ENCODE measurements at regions not wholly inside any gene's neighbourhood (a gene's known extent, or its start where the extent isn't known, plus 50 kb on each side); places are given as distances from the start of the nearest gene placed in this dataset.
"Not testable (repeated sequence)": the region's sequence is repeated elsewhere in the genome, so short reads cannot be mapped to it uniquely, and the experiment has no call there.

- no peak for DNase-seq
- no peak overlapping the region for H3K4me3 ChIP-seq (ENCODE audit: low read length)
- CTCF ChIA-PET: no interaction called here
- no peak overlapping the region for H3K4me3 Mint-ChIP-seq
- H3K36me3 Mint-ChIP-seq: peaks cover 0 to 5% (median 0%) of the 10 kb centered on the region in 5 donors
- H3K27ac ChIP-seq (ENCODE audit: low read depth, low read length): no peak overlapping the region
- POLR2A ChIA-PET: no interaction called here
- intact Hi-C loops (cut with micrococcal nuclease): no loop called here
- no peaks in the 10 kb centered on the region for H3K27me3 Mint-ChIP-seq
- H3K4me1 Mint-ChIP-seq: no peaks in the 10 kb centered on the region
- peaks cover 3 to 16% (median 8%) of the 10 kb centered on the region in 11 donors for H3K9me3 Mint-ChIP-seq
- H3K9me3 ChIP-seq (ENCODE audit: control insufficient read depth in 2 of 3, low read length in 3 of 3): no peaks in the 10 kb centered on the region
- H3K27ac Mint-ChIP-seq: no peak overlapping the region
- no peaks in the 10 kb centered on the region for H3K36me3 ChIP-seq (ENCODE audit: control insufficient read depth in 2 of 3, insufficient read depth in 3 of 3, low read length in 3 of 3)
- no peaks in the 10 kb centered on the region for H3K27me3 ChIP-seq (ENCODE audit: control insufficient read depth in 2 of 2, insufficient read depth in 2 of 2, low read length in 2 of 2)
- no peak for ATAC-seq
- no peaks in the 10 kb centered on the region for H3K4me1 ChIP-seq (ENCODE audit: control insufficient read depth in 2 of 2, insufficient read depth in 2 of 2, low read length in 2 of 2)
These were observed 731.1 kb downstream of the EDEM1 start for GRCh38 chr3:5918626-5919025.

- Mint-ChIP-seq H3K27ac (no peak overlapping the region), H3K27me3 (no peaks in the 10 kb centered on the region), H3K4me3 (no peak overlapping the region), H3K36me3 (no peaks in the 10 kb centered on the region), H3K9me3 (peaks cover 0 to 6% (median 2%) of the 10 kb centered on the region in 11 donors), H3K4me1 (no peaks in the 10 kb centered on the region)
- no peak overlapping the region for H3K27ac ChIP-seq (ENCODE audit: low read depth, low read length)
- no peaks in the 10 kb centered on the region for H3K36me3 ChIP-seq (ENCODE audit: control insufficient read depth in 2 of 3, insufficient read depth in 3 of 3, low read length in 3 of 3)
- intact Hi-C loops (cut with micrococcal nuclease): no loop called here
- DNase-seq: no peak
- CTCF ChIA-PET: no interaction called here
- H3K27me3 ChIP-seq (ENCODE audit: control insufficient read depth in 2 of 2, insufficient read depth in 2 of 2, low read length in 2 of 2): no peaks in the 10 kb centered on the region
- no peak overlapping the region for H3K4me3 ChIP-seq (ENCODE audit: low read length)
- POLR2A ChIA-PET: no interaction called here
- no peaks in the 10 kb centered on the region for H3K9me3 ChIP-seq (ENCODE audit: control insufficient read depth in 2 of 3, low read length in 3 of 3)
- H3K4me1 ChIP-seq (ENCODE audit: control insufficient read depth in 2 of 2, insufficient read depth in 2 of 2, low read length in 2 of 2): no peaks in the 10 kb centered on the region
- no peak for ATAC-seq
These were observed 741.5 kb downstream of the EDEM1 start for GRCh38 chr3:5929027-5929426.

GRCh38 chr3:5944061-5944460 lies 756.6 kb downstream of the EDEM1 start:
- H3K27me3 ChIP-seq (ENCODE audit: control insufficient read depth in 2 of 2, insufficient read depth in 2 of 2, low read length in 2 of 2); intact Hi-C loops (cut with micrococcal nuclease); H3K36me3 Mint-ChIP-seq; POLR2A ChIA-PET; H3K4me1 ChIP-seq (ENCODE audit: control insufficient read depth in 2 of 2, insufficient read depth in 2 of 2, low read length in 2 of 2); ATAC-seq; H3K36me3 ChIP-seq (ENCODE audit: control insufficient read depth in 2 of 3, insufficient read depth in 3 of 3, low read length in 3 of 3); H3K4me3 Mint-ChIP-seq; H3K27ac ChIP-seq (ENCODE audit: low read depth, low read length); H3K4me3 ChIP-seq (ENCODE audit: low read length); H3K27ac Mint-ChIP-seq; H3K27me3 Mint-ChIP-seq; H3K4me1 Mint-ChIP-seq; DNase-seq; H3K9me3 ChIP-seq (ENCODE audit: control insufficient read depth in 2 of 3, low read length in 3 of 3): not testable (repeated sequence)
- H3K9me3 Mint-ChIP-seq: peaks cover 0 to 34% (median 8%) of the 10 kb centered on the region in 11 donors
- CTCF ChIA-PET: interaction anchor here (0.6 kb wide), 1 partner anchor 522 kb away, joined by 4 read pairs; no protein-coding TSS in a partner anchor

GRCh38 chr3:5948084-5948483 lies 760.6 kb downstream of the EDEM1 start:
- ChIA-PET CTCF (no interaction called here), POLR2A (no interaction called here)
- no peak overlapping the region for H3K4me3 Mint-ChIP-seq
- ATAC-seq: no peak
- no peaks in the 10 kb centered on the region for H3K4me1 Mint-ChIP-seq
- peaks cover 0 to 10% (median 1%) of the 10 kb centered on the region in 11 donors for H3K9me3 Mint-ChIP-seq
- intact Hi-C loops (cut with micrococcal nuclease): no loop called here
- H3K4me1 ChIP-seq (ENCODE audit: control insufficient read depth in 2 of 2, insufficient read depth in 2 of 2, low read length in 2 of 2): no peaks in the 10 kb centered on the region
- H3K9me3 ChIP-seq (ENCODE audit: control insufficient read depth in 2 of 3, low read length in 3 of 3): no peaks in the 10 kb centered on the region
- no peaks in the 10 kb centered on the region for H3K36me3 Mint-ChIP-seq
- no peak overlapping the region for H3K27ac ChIP-seq (ENCODE audit: low read depth, low read length)
- no peaks in the 10 kb centered on the region for H3K27me3 Mint-ChIP-seq
- DNase-seq: no peak
- H3K36me3 ChIP-seq (ENCODE audit: control insufficient read depth in 2 of 3, insufficient read depth in 3 of 3, low read length in 3 of 3): no peaks in the 10 kb centered on the region
- H3K4me3 ChIP-seq (ENCODE audit: low read length): no peak overlapping the region
- H3K27ac Mint-ChIP-seq: no peak overlapping the region
- H3K27me3 ChIP-seq (ENCODE audit: control insufficient read depth in 2 of 2, insufficient read depth in 2 of 2, low read length in 2 of 2): no peaks in the 10 kb centered on the region

GRCh38 chr3:5951026-5951425 lies 763.5 kb downstream of the EDEM1 start:
- Mint-ChIP-seq H3K27me3 (no peaks in the 10 kb centered on the region), H3K27ac (no peak overlapping the region), H3K9me3 (peaks cover 0 to 11% (median 2%) of the 10 kb centered on the region in 11 donors), H3K4me3 (no peak overlapping the region), H3K4me1 (no peaks in the 10 kb centered on the region), H3K36me3 (no peaks in the 10 kb centered on the region)
- Histone ChIP-seq H3K27ac (ENCODE audit: low read depth, low read length) (no peak overlapping the region), H3K27me3 (ENCODE audit: control insufficient read depth in 2 of 2, insufficient read depth in 2 of 2, low read length in 2 of 2) (no peaks in the 10 kb centered on the region), H3K4me3 (ENCODE audit: low read length) (no peak overlapping the region), H3K9me3 (ENCODE audit: control insufficient read depth in 2 of 3, low read length in 3 of 3) (no peaks in the 10 kb centered on the region), H3K36me3 (ENCODE audit: control insufficient read depth in 2 of 3, insufficient read depth in 3 of 3, low read length in 3 of 3) (no peaks in the 10 kb centered on the region), H3K4me1 (ENCODE audit: control insufficient read depth in 2 of 2, insufficient read depth in 2 of 2, low read length in 2 of 2) (no peaks in the 10 kb centered on the region)
- intact Hi-C loops (cut with micrococcal nuclease): no loop called here
- POLR2A ChIA-PET: no interaction called here
- no peak for ATAC-seq
- DNase-seq: no peak
- CTCF ChIA-PET: no interaction called here

- Mint-ChIP-seq H3K9me3 (peaks cover 0 to 13% (median 7%) of the 10 kb centered on the region in 11 donors), H3K27me3 (no peaks in the 10 kb centered on the region)
- POLR2A ChIA-PET: no interaction called here
These were observed 785.1 kb downstream of the EDEM1 start for GRCh38 chr3:5972586-5972985.

GRCh38 chr3:5974630-5975322 lies 787.3 kb downstream of the EDEM1 start:
- H3K4me3 ChIP-seq (ENCODE audit: low read length): no peak overlapping the region

More at GRCh38 chr3:5972586-5972985, 785.1 kb downstream of the EDEM1 start:
- DNase-seq: no peak
- CTCF ChIA-PET: no interaction called here
- Histone ChIP-seq H3K9me3 (ENCODE audit: control insufficient read depth in 2 of 3, low read length in 3 of 3) (no peaks in the 10 kb centered on the region), H3K27ac (ENCODE audit: low read depth, low read length) (no peak overlapping the region), H3K4me3 (ENCODE audit: low read length) (no peak overlapping the region), H3K4me1 (ENCODE audit: control insufficient read depth in 2 of 2, insufficient read depth in 2 of 2, low read length in 2 of 2) (no peaks in the 10 kb centered on the region), H3K36me3 (ENCODE audit: control insufficient read depth in 2 of 3, insufficient read depth in 3 of 3, low read length in 3 of 3) (no peaks in the 10 kb centered on the region), H3K27me3 (ENCODE audit: control insufficient read depth in 2 of 2, insufficient read depth in 2 of 2, low read length in 2 of 2) (no peaks in the 10 kb centered on the region)
- Mint-ChIP-seq H3K4me3 (no peak overlapping the region), H3K36me3 (no peaks in the 10 kb centered on the region), H3K27ac (no peak overlapping the region), H3K4me1 (peaks cover 0 to 2% (median 0%) of the 10 kb centered on the region in 7 donors)
- no peak for ATAC-seq
- intact Hi-C loops (cut with micrococcal nuclease): no loop called here

More at GRCh38 chr3:5974630-5975322, 787.3 kb downstream of the EDEM1 start:
- intact Hi-C loops (cut with micrococcal nuclease): no loop called here
- peaks cover 0 to 2% (median 0%) of the 10 kb centered on the region in 7 donors for H3K4me1 Mint-ChIP-seq
- Histone ChIP-seq H3K4me1 (ENCODE audit: control insufficient read depth in 2 of 2, insufficient read depth in 2 of 2, low read length in 2 of 2) (no peaks in the 10 kb centered on the region), H3K27me3 (ENCODE audit: control insufficient read depth in 2 of 2, insufficient read depth in 2 of 2, low read length in 2 of 2) (no peaks in the 10 kb centered on the region), H3K36me3 (ENCODE audit: control insufficient read depth in 2 of 3, insufficient read depth in 3 of 3, low read length in 3 of 3) (no peaks in the 10 kb centered on the region), H3K27ac (ENCODE audit: low read depth, low read length) (no peak overlapping the region), H3K9me3 (ENCODE audit: control insufficient read depth in 2 of 3, low read length in 3 of 3) (no peaks in the 10 kb centered on the region)
- no peak overlapping the region for H3K4me3 Mint-ChIP-seq
- ChIA-PET CTCF (no interaction called here), POLR2A (no interaction called here)
- H3K9me3 Mint-ChIP-seq: peaks cover 0 to 13% (median 2%) of the 10 kb centered on the region in 11 donors
- DNase-seq (no peak), ATAC-seq (peak; percentile 45)
- no peaks in the 10 kb centered on the region for H3K27me3 Mint-ChIP-seq
- H3K36me3 Mint-ChIP-seq: no peaks in the 10 kb centered on the region
- H3K27ac Mint-ChIP-seq: no peak overlapping the region

Data from naive thymus-derived CD4-positive, alpha-beta T cell (primary cell).